Testis (tissue), 2 donors: ENCODE measurements at regions not wholly inside any gene's neighbourhood (a gene's known extent, or its start where the extent isn't known, plus 50 kb on each side); places are given as distances from the start of the nearest gene placed in this dataset.

Experiments
- POLR2A ChIP-seq: fragments of 450-650 bp; IDR thresholded peaks from one replicate; pipeline ENCODE4 v1.6.1; 2017; ENCODE audit warnings: antibody characterized with exemption, mild to moderate bottlenecking, moderate library complexity
- TF ChIP-seq, protein P1 (sequence below), 3 experiments: fragments of 450-650 bp in 2 of 3; fragments of 200-600 bp in 1 of 3; sonication (generic) in 1 of 3; IDR thresholded peaks; one replicate each; pipeline ENCODE4 v1.5.1; 2016 to 2019; ENCODE audit warnings: antibody characterized with exemption in 3 of 3, mild to moderate bottlenecking in 2 of 3, moderate library complexity in 1 of 3

DNA sequence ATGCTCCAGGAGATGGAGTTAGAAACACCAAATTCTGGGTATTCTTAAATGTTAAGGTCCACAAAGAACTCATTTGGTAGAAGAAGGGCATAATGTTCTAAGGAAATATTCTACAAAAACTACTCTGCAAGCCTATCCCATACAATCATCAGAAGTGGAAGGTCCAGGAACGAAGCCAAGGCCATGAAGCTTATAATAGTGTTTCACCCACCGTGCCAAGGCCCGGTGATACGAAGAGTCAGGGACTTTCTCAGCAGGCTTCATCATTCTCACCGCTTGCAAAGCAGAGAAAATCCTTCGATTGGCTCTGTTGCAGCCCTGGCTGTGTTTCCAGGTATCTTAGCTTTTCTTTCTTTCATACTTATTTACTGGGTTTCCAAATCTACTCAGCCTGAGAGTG is 351.9 kb upstream of the CELF2 start:
- TF ChIP-seq POLR2A: no peak
- TF ChIP-seq, protein P1, sequence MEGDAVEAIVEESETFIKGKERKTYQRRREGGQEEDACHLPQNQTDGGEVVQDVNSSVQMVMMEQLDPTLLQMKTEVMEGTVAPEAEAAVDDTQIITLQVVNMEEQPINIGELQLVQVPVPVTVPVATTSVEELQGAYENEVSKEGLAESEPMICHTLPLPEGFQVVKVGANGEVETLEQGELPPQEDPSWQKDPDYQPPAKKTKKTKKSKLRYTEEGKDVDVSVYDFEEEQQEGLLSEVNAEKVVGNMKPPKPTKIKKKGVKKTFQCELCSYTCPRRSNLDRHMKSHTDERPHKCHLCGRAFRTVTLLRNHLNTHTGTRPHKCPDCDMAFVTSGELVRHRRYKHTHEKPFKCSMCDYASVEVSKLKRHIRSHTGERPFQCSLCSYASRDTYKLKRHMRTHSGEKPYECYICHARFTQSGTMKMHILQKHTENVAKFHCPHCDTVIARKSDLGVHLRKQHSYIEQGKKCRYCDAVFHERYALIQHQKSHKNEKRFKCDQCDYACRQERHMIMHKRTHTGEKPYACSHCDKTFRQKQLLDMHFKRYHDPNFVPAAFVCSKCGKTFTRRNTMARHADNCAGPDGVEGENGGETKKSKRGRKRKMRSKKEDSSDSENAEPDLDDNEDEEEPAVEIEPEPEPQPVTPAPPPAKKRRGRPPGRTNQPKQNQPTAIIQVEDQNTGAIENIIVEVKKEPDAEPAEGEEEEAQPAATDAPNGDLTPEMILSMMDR (IDR thresholded peaks at IDR 0.05): no peak
